PC-3 (cell line): ENCODE measurements at regions not wholly inside any gene's neighbourhood (a gene's known extent, or its start where the extent isn't known, plus 50 kb on each side); places are given as distances from the start of the nearest gene placed in this dataset.

Source experiments
- ATAC-seq: fragments of 200-7000 bp; cut with Tn5 transposase; 2 replicates; pipeline ENCODE4 v1.9.1; 2020; ENCODE audit warnings: mild to moderate bottlenecking, moderate library complexity
- BruUV-seq: library from RNA; stranded (reverse); fragments of 400-500 nt; replicated peaks from 2 replicates; lab custom pipeline; 2021; lab: Mats Ljungman, UMichigan
- CTCF ChIA-PET: fragments of 300-600 bp; sonication (Branson Sonifier 250); formaldehyde crosslinking; loops from one replicate; lab custom pipeline; 2022; ENCODE audit warnings: antibody characterized with exemption; lab: Charles Lee
- POLR2A ChIA-PET: fragments of 300-600 bp; sonication (Branson Sonifier 250); formaldehyde crosslinking; loops from one replicate; lab custom pipeline; 2022; ENCODE audit warnings: antibody characterized with exemption; ENCODE audit not compliant: unreplicated experiment; lab: Charles Lee
- DNase-seq: peaks from one replicate; pipeline ENCODE4 v3.0.0-alpha.2; 2015
- H2AFZ ChIP-seq: fragments of 300-600 bp; sonication (generic); 2 replicates; pipeline ENCODE4 v1.6.0; 2016; ENCODE audit warnings: antibody characterized with exemption, low read length
- H3F3A ChIP-seq: fragments of 300-600 bp; sonication (generic); one replicate; pipeline ENCODE4 v1.6.0; 2017; ENCODE audit warnings: antibody characterized with exemption, low read length, control low read depth, mild to moderate bottlenecking; ENCODE audit not compliant: unreplicated experiment
- H3K27ac ChIP-seq: fragments of 300-600 bp; sonication (generic); 2 replicates; pipeline ENCODE4 v1.5.1; 2016; ENCODE audit warnings: mild to moderate bottlenecking, low read length
- H3K27me3 ChIP-seq: fragments of 300-600 bp; sonication (generic); 2 replicates; pipeline ENCODE4 v1.6.1; 2016; ENCODE audit warnings: low read length, mixed read lengths
- H3K36me3 ChIP-seq: fragments of 300-600 bp; sonication (generic); 2 replicates; pipeline ENCODE4 v1.6.1; 2016; ENCODE audit warnings: low read depth, mixed run types, low read length, mixed read lengths
- H3K4me1 ChIP-seq: fragments of 300-600 bp; sonication (generic); 2 replicates; pipeline ENCODE4 v1.5.1; 2016; ENCODE audit warnings: low read length; ENCODE audit not compliant: insufficient read depth
- H3K4me2 ChIP-seq: fragments of 300-600 bp; sonication (generic); 2 replicates; pipeline ENCODE4 v1.6.0; 2016; ENCODE audit warnings: low read length
- H3K4me3 ChIP-seq: fragments of 300-600 bp; sonication (generic); 2 replicates; pipeline ENCODE4 v1.5.1; 2016; ENCODE audit warnings: mild to moderate bottlenecking, low read length, mixed read lengths
- H3K79me2 ChIP-seq: fragments of 300-600 bp; sonication (generic); 2 replicates; pipeline ENCODE4 v1.6.1; 2017; ENCODE audit warnings: low read length, mixed read lengths
- H3K9ac ChIP-seq: fragments of 300-600 bp; sonication (generic); 2 replicates; pipeline ENCODE4 v1.6.0; 2016; ENCODE audit warnings: mild to moderate bottlenecking, low read length
- H3K9me2 ChIP-seq: fragments of 300-600 bp; sonication (generic); replicated peaks from 2 replicates; pipeline ENCODE4 v1.6.1; 2016; ENCODE audit warnings: mixed run types, low read length, mixed read lengths
- H3K9me3 ChIP-seq: fragments of 300-600 bp; sonication (generic); 2 replicates; pipeline ENCODE4 v1.6.1; 2016; ENCODE audit warnings: low read length, mixed read lengths
- H4K20me1 ChIP-seq: fragments of 300-600 bp; sonication (generic); 2 replicates; pipeline ENCODE4 v1.6.1; 2016; ENCODE audit warnings: low read length, mixed read lengths
- CTCF ChIP-seq: fragments of 300-600 bp; sonication (generic); conservative IDR thresholded peaks from 2 replicates; pipeline ENCODE4 v1.5.1; 2017; ENCODE audit warnings: antibody characterized with exemption, low read depth, mild to moderate bottlenecking, low read length
- EZH2 ChIP-seq: fragments of 300-600 bp; sonication (generic); IDR thresholded peaks from one replicate; pipeline ENCODE4 v1.6.1; 2017; ENCODE audit warnings: antibody characterized with exemption, mild to moderate bottlenecking, low read length; ENCODE audit not compliant: unreplicated experiment
- EZH2phosphoT487 ChIP-seq: fragments of 300-600 bp; sonication (generic); IDR thresholded peaks from 2 replicates; pipeline ENCODE4 v1.6.1; 2018; ENCODE audit warnings: mild to moderate bottlenecking, antibody characterized with exemption, low read length, borderline replicate concordance
- intact Hi-C: fragments of 100-400 bp; cut with micrococcal nuclease; formaldehyde crosslinking; loops from 2 replicates; pipeline ENCODE4 v1.9.0; 2023

GRCh38 chr2:4486971-4487370, 783.6 kb downstream of the DCDC2C start:
- no peak overlapping the region for H3K4me3 ChIP-seq
- H3F3A ChIP-seq = no peaks in the 10 kb centered on the region
- H3K9me3 ChIP-seq = no peaks in the 10 kb centered on the region
- no peak overlapping the region for H3K9ac ChIP-seq
- no TSS peak for BruUV-seq
- intact Hi-C loops = no loop called here
- H4K20me1 ChIP-seq = no peaks in the 10 kb centered on the region
- no peaks in the 10 kb centered on the region for H3K27me3 ChIP-seq
- H2AFZ ChIP-seq = no peak overlapping the region
- ChIA-PET POLR2A (no interaction called here), CTCF (no interaction called here)
- H3K9me2 ChIP-seq = no peaks in the 10 kb centered on the region
- H3K4me1 ChIP-seq = no peaks in the 10 kb centered on the region
- no peaks in the 10 kb centered on the region for H3K36me3 ChIP-seq
- H3K27ac ChIP-seq = no peak overlapping the region
- no peaks in the 10 kb centered on the region for H3K79me2 ChIP-seq
- TF ChIP-seq EZH2phosphoT487 (no peak), EZH2 (no peak), CTCF (no peak)
- no peak overlapping the region for H3K4me2 ChIP-seq
- ATAC-seq (no peak), DNase-seq (no peak)

GRCh38 chr2:4499316-4500030, 796.1 kb downstream of the DCDC2C start:
- no peak for ATAC-seq
- no peak overlapping the region for H3K4me2 ChIP-seq
- H3K9me3 ChIP-seq = 0 out of 2 replicates have a peak, but pooled peaks cover 4% of the 10 kb centered on the region
- no peak overlapping the region for H3K4me3 ChIP-seq
- H3F3A ChIP-seq = no peaks in the 10 kb centered on the region
- H3K4me1 ChIP-seq = no peaks in the 10 kb centered on the region
- no peaks in the 10 kb centered on the region for H3K79me2 ChIP-seq
- BruUV-seq = no TSS peak
- no peak for TF ChIP-seq CTCF
- no peak for TF ChIP-seq EZH2
- no peak overlapping the region for H2AFZ ChIP-seq
- H3K27me3 ChIP-seq = no peaks in the 10 kb centered on the region
- no peaks in the 10 kb centered on the region for H4K20me1 ChIP-seq
- intact Hi-C loops = no loop called here
- ChIA-PET CTCF (no interaction called here), POLR2A (no interaction called here)
- H3K9ac ChIP-seq = no peak overlapping the region
- H3K9me2 ChIP-seq = no peaks in the 10 kb centered on the region
- H3K27ac ChIP-seq = no peak overlapping the region
- H3K36me3 ChIP-seq = no peaks in the 10 kb centered on the region
- DNase-seq = no peak

- H3K4me3 ChIP-seq = no peak overlapping the region
- H3K9me3 ChIP-seq = 0 out of 2 replicates have a peak, but pooled peaks cover 4% of the 10 kb centered on the region
- BruUV-seq = no TSS peak
- no peak for TF ChIP-seq EZH2
- no peak for DNase-seq
- no peaks in the 10 kb centered on the region for H3K79me2 ChIP-seq
- no peaks in the 10 kb centered on the region for H3F3A ChIP-seq
- no peak overlapping the region for H3K4me2 ChIP-seq
- H4K20me1 ChIP-seq = no peaks in the 10 kb centered on the region
- POLR2A ChIA-PET = no interaction called here
- ATAC-seq = no peak
- no peaks in the 10 kb centered on the region for H3K36me3 ChIP-seq
- no peak overlapping the region for H3K9ac ChIP-seq
- no peaks in the 10 kb centered on the region for H3K9me2 ChIP-seq
- H2AFZ ChIP-seq = no peak overlapping the region
- no peak overlapping the region for H3K27ac ChIP-seq
- H3K4me1 ChIP-seq = no peaks in the 10 kb centered on the region
- intact Hi-C loops = no loop called here
- CTCF ChIA-PET = no interaction called here
- H3K27me3 ChIP-seq = no peaks in the 10 kb centered on the region
Measured at GRCh38 chr2:4501525-4501924, 798.1 kb downstream of the DCDC2C start.
